BLaER1 (cell line): ENCODE measurements at regions not wholly inside any gene's neighbourhood (a gene's known extent, or its start where the extent isn't known, plus 50 kb on each side); places are given as distances from the start of the nearest gene placed in this dataset.
"Not testable (repeated sequence)": the region's sequence is repeated elsewhere in the genome, so short reads cannot be mapped to it uniquely, and the experiment has no call there.

Experiments used
- H3K27ac ChIP-seq: shearing (Covaris generic); formaldehyde crosslinking; 2 replicates; pipeline ENCODE4 v1.8.1; 2022
- H3K27me3 ChIP-seq: shearing (Covaris generic); formaldehyde crosslinking; 2 replicates; pipeline ENCODE4 v1.8.1; 2022
- H3K36me3 ChIP-seq: shearing (Covaris generic); formaldehyde crosslinking; 2 replicates; pipeline ENCODE4 v1.8.1; 2022
- H3K4me1 ChIP-seq: shearing (Covaris generic); formaldehyde crosslinking; 2 replicates; pipeline ENCODE4 v1.8.1; 2022
- H3K4me2 ChIP-seq: shearing (Covaris generic); formaldehyde crosslinking; 2 replicates; pipeline ENCODE4 v1.8.1; 2022
- H3K4me3 ChIP-seq: shearing (Covaris generic); formaldehyde crosslinking; 2 replicates; pipeline ENCODE4 v1.8.1; 2022
- H3K9ac ChIP-seq: shearing (Covaris generic); formaldehyde crosslinking; 2 replicates; pipeline ENCODE4 v1.8.1; 2022
- H3K9me3 ChIP-seq: shearing (Covaris generic); formaldehyde crosslinking; 2 replicates; pipeline ENCODE4 v1.8.1; 2022
- H4K20me1 ChIP-seq: shearing (Covaris generic); formaldehyde crosslinking; 2 replicates; pipeline ENCODE4 v1.8.1; 2022
- Cebpa-rat ChIP-seq: shearing (Covaris generic); IDR thresholded peaks from 2 replicates; pipeline ENCODE4 v1.8.1; 2022

GRCh38 chr7:106747804-106748203 is 86.8 kb upstream of the CCDC71L start:
- no peaks in the 10 kb centered on the region for H3K9me3 ChIP-seq
- H3K36me3 ChIP-seq: no peaks in the 10 kb centered on the region
- H3K4me2 ChIP-seq: no peak overlapping the region
- no peak overlapping the region for H3K9ac ChIP-seq
- H4K20me1 ChIP-seq: no peaks in the 10 kb centered on the region
- H3K4me3 ChIP-seq: no peak overlapping the region
- H3K27me3 ChIP-seq: no peaks in the 10 kb centered on the region
- no peak for TF ChIP-seq Cebpa-rat
- no peak overlapping the region for H3K27ac ChIP-seq
- peaks cover 7% of the 10 kb centered on the region for H3K4me1 ChIP-seq

- TF ChIP-seq Cebpa-rat: no peak
- H3K27ac ChIP-seq: no peak overlapping the region
- H3K36me3 ChIP-seq: no peaks in the 10 kb centered on the region
- no peak overlapping the region for H3K4me3 ChIP-seq
- H3K9ac ChIP-seq: no peak overlapping the region
- no peaks in the 10 kb centered on the region for H3K9me3 ChIP-seq
- H3K27me3 ChIP-seq: no peaks in the 10 kb centered on the region
- H3K4me2 ChIP-seq: no peak overlapping the region
- no peaks in the 10 kb centered on the region for H4K20me1 ChIP-seq
- peaks cover 7% of the 10 kb centered on the region for H3K4me1 ChIP-seq
These were observed 88.2 kb upstream of the CCDC71L start for GRCh38 chr7:106749165-106749564.

DNA sequence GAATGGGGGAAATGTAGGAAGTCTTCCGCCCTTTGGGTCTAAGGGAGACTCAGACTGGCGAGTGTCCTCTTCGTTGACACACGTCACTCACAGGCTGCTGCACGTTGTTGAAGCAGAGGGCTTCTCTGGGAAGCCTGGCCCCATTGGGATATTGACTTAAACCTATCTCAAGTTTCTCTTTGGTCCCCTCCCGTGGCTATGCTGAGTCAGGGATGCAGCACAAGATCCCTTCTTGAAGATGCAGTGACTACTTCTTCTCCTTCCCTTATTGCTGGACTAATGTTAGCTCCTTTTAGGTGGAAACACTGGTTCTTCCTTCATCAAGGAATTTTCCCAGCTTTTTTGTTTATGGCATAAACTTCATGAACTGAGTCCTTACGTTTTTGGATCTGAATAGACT is 89.8 kb upstream of the CCDC71L start:
- no peaks in the 10 kb centered on the region for H3K27me3 ChIP-seq
- no peaks in the 10 kb centered on the region for H4K20me1 ChIP-seq
- no peak overlapping the region for H3K4me3 ChIP-seq
- no peak overlapping the region for H3K9ac ChIP-seq
- H3K4me2 ChIP-seq: no peak overlapping the region
- TF ChIP-seq Cebpa-rat: no peak
- 0 out of 2 replicates have a peak, but pooled peaks cover 3% of the 10 kb centered on the region for H3K9me3 ChIP-seq
- H3K4me1 ChIP-seq: no peaks in the 10 kb centered on the region
- H3K27ac ChIP-seq: no peak overlapping the region
- H3K36me3 ChIP-seq: no peaks in the 10 kb centered on the region

DNA sequence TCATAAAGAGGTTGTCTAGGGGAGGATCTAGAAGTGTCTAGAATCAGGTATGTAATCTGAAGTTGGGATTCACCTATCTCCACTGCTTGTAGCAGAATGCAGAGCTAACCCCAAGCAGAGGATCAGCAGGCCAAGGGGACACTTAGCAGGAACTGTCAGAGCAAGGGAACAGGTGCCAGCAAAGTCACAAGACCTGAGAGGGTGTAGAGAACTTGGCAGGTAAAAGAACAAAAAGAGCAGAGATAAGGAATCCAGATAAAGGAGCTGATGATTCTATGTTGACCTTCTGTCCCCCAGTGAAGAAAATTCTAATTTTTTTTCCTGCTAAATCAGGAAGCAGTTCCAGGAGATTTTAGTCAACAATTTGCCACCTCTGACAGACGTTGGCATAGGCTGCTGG is 91.4 kb upstream of the CCDC71L start:
- TF ChIP-seq Cebpa-rat: no peak
- Histone ChIP-seq H3K9ac (no peak overlapping the region), H3K4me2 (no peak overlapping the region)

DNA sequence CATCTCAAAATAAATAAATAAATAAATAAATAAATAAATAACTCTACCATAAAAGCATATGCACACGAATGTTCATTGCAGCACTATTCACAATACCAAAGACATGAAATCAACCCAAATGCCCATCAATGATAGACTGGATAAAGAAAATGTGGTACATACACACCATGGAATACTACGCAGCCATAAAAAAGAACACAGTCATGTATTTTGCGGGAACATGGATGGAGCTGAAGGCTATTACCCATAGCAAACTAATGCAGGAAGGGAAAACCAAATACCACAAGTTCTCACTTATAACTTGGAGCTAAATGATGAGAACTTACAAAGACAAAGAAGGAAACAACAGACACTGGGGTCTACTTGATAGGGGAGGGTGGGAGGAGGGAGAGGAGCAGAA is 94.1 kb upstream of the CCDC71L start:
- not testable (repeated sequence) for H3K9ac ChIP-seq, H3K4me3 ChIP-seq, H3K9me3 ChIP-seq, H3K4me2 ChIP-seq, H3K36me3 ChIP-seq, H3K27me3 ChIP-seq, H4K20me1 ChIP-seq, H3K27ac ChIP-seq
- H3K4me1 ChIP-seq: peaks cover 10% of the 10 kb centered on the region

More for the DNA sequence above, 91.4 kb upstream of the CCDC71L start:
- Histone ChIP-seq H3K4me1 (no peaks in the 10 kb centered on the region), H3K27me3 (no peaks in the 10 kb centered on the region), H3K27ac (no peak overlapping the region), H3K4me3 (no peak overlapping the region), H3K36me3 (no peaks in the 10 kb centered on the region), H4K20me1 (no peaks in the 10 kb centered on the region), H3K9me3 (0 out of 2 replicates have a peak, but pooled peaks cover 4% of the 10 kb centered on the region)

- no peaks in the 10 kb centered on the region for H4K20me1 ChIP-seq
- no peak overlapping the region for H3K4me3 ChIP-seq
- no peak overlapping the region for H3K9ac ChIP-seq
- no peak overlapping the region for H3K4me2 ChIP-seq
- no peaks in the 10 kb centered on the region for H3K36me3 ChIP-seq
- TF ChIP-seq Cebpa-rat: no peak
- H3K9me3 ChIP-seq: 0 out of 2 replicates have a peak, but pooled peaks cover 4% of the 10 kb centered on the region
- H3K27me3 ChIP-seq: no peaks in the 10 kb centered on the region
- no peak overlapping the region for H3K27ac ChIP-seq
- peaks cover 10% of the 10 kb centered on the region for H3K4me1 ChIP-seq
These were observed 94.7 kb upstream of the CCDC71L start for GRCh38 chr7:106755641-106756040.

GRCh38 chr7:106756071-106756470 is 95.1 kb upstream of the CCDC71L start:
- H3K4me3 ChIP-seq: no peak overlapping the region
- H3K4me2 ChIP-seq: no peak overlapping the region
- H3K4me1 ChIP-seq: peaks cover 10% of the 10 kb centered on the region
- no peak overlapping the region for H3K27ac ChIP-seq
- no peak for TF ChIP-seq Cebpa-rat
- 0 out of 2 replicates have a peak, but pooled peaks cover 4% of the 10 kb centered on the region for H3K9me3 ChIP-seq
- H3K9ac ChIP-seq: no peak overlapping the region
- H3K36me3 ChIP-seq: no peaks in the 10 kb centered on the region
- no peaks in the 10 kb centered on the region for H3K27me3 ChIP-seq
- H4K20me1 ChIP-seq: no peaks in the 10 kb centered on the region

DNA sequence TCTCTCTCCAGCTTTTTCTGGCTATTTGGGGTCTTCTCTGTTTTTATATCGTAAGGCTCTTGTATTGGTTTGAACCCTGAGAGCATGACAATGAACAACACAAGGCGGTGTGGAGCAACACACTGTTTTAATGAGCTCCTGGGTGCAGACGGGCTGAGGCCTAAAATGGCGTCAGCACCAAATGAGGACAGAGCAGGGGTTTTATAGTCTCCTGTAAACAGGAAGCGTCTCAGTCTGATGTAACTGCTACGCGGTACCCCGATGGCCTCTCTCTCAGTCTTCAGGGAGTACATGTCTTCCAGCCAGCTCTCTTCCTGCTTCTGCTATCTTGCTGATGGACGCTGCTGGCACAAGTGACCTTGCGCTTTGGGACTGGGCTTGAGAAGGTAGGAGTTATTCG is 95.9 kb upstream of the CCDC71L start:
- no peaks in the 10 kb centered on the region for H4K20me1 ChIP-seq
- H3K27me3 ChIP-seq: no peaks in the 10 kb centered on the region
- no peak overlapping the region for H3K9ac ChIP-seq
- no peak overlapping the region for H3K4me2 ChIP-seq
- no peaks in the 10 kb centered on the region for H3K36me3 ChIP-seq
- H3K9me3 ChIP-seq: 0 out of 2 replicates have a peak, but pooled peaks cover 4% of the 10 kb centered on the region
- no peak for TF ChIP-seq Cebpa-rat
- peaks cover 10% of the 10 kb centered on the region for H3K4me1 ChIP-seq
- no peak overlapping the region for H3K4me3 ChIP-seq
- no peak overlapping the region for H3K27ac ChIP-seq

GRCh38 chr7:106757846-106758245 is 96.9 kb upstream of the CCDC71L start:
- TF ChIP-seq Cebpa-rat: no peak
- H3K27me3 ChIP-seq: no peaks in the 10 kb centered on the region
- H3K4me1 ChIP-seq: peaks cover 10% of the 10 kb centered on the region
- H3K4me3 ChIP-seq: no peak overlapping the region
- H3K36me3 ChIP-seq: no peaks in the 10 kb centered on the region
- H3K4me2 ChIP-seq: peak overlapping the region; percentile 36
- no peak overlapping the region for H3K27ac ChIP-seq
- H3K9me3 ChIP-seq: 0 out of 2 replicates have a peak, but pooled peaks cover 4% of the 10 kb centered on the region
- no peaks in the 10 kb centered on the region for H4K20me1 ChIP-seq
- H3K9ac ChIP-seq: no peak overlapping the region

DNA sequence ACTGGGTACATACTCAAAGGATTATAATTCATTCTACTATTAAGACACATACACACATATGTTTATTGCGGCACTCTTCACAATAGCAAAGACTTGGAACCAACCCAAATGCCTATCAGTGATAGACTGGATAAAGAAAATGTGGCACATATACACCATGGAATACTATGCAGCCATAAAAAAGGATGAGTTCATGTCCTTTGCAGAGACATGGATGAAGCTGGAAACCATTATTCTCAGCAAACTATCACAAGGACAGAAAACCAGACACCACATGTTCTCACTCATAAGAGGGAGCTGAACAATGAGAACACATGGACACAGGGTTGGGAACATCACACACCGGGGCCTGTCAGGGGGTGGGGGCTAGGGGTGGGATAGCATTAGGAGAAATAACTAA is 101.9 kb upstream of the CCDC71L start:
- not testable (repeated sequence) for H3K9me3 ChIP-seq, H3K9ac ChIP-seq, H3K4me2 ChIP-seq, H3K4me3 ChIP-seq, H4K20me1 ChIP-seq, H3K27ac ChIP-seq, H3K27me3 ChIP-seq, H3K36me3 ChIP-seq
- H3K4me1 ChIP-seq: peaks cover 20% of the 10 kb centered on the region

DNA sequence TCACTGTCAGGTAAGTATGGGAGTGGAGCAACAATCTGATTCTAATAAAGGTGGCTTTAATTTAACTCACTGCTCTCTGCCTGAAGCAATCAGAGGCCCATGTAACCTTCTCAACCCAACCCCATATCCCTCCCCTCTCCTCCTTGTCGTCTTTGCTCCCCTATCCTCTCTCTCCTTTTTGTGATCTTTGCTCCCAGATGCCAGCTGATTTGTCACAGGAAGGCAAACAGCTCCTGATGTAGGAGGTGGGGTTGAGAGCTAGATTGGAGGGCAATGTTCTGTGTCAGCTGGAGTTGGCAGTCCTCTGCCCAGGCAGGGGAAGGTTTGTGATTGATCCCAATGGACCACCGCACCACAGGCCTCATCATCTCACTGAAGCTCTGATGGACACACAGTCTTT is 101.4 kb upstream of the PIK3CG start:
- Histone ChIP-seq H3K4me3 (no peak overlapping the region), H3K9me3 (no peaks in the 10 kb centered on the region), H3K27ac (no peak overlapping the region), H3K4me1 (peaks cover 22% of the 10 kb centered on the region), H4K20me1 (no peaks in the 10 kb centered on the region), H3K9ac (no peak overlapping the region), H3K36me3 (no peaks in the 10 kb centered on the region), H3K4me2 (no peak overlapping the region), H3K27me3 (no peaks in the 10 kb centered on the region)
- TF ChIP-seq Cebpa-rat: no peak
